T-cell (primary cell): ENCODE measurements at regions not wholly inside any gene's neighbourhood (a gene's known extent, or its start where the extent isn't known, plus 50 kb on each side); places are given as distances from the start of the nearest gene placed in this dataset.

Source experiments
- ATAC-seq, 4 experiments: fragments of 200-7000 bp in 3 of 4; fragments of 150-1000 bp in 1 of 4; cut with Tn5 transposase; replicated peaks in 1 of 4; 1 replicate in 3 of 4; 2 replicates in 1 of 4; pipeline ENCODE4 v1.10.0; 2021; ENCODE audit warnings: moderate library complexity in 3 of 4, mild to moderate bottlenecking in 2 of 4, moderate number of reproducible peaks in 1 of 4
- CTCF ChIA-PET, 2 donors: fragments of 300-600 bp; sonication (Branson Sonifier 250); formaldehyde crosslinking; loops; one replicate each; lab custom pipeline; 2022; ENCODE audit warnings: antibody characterized with exemption in 2 of 2; lab: Charles Lee
- POLR2A ChIA-PET, 2 donors: fragments of 300-600 bp; sonication (Branson Sonifier 250); formaldehyde crosslinking; loops; one replicate each; lab custom pipeline; 2022; ENCODE audit warnings: antibody characterized with exemption in 2 of 2; lab: Charles Lee
- DNase-seq, 35 experiments: peaks; one replicate each; pipeline versions ENCODE4 v3.0.0 to v3.0.0-alpha.2; 2013 to 2023
- H3K27ac ChIP-seq: one replicate; pipeline ENCODE4 v1.5.1; 2013; ENCODE audit warnings: low read length
- H3K27me3 ChIP-seq, 2 experiments: replicated peaks in 1 of 2; 1 replicate in 1 of 2; 2 replicates in 1 of 2; pipeline versions ENCODE4 v1.6.1 to v1.7.0; 2013; ENCODE audit warnings: low read length in 1 of 2, mixed read lengths in 1 of 2; ENCODE audit not compliant: control insufficient read depth in 2 of 2, insufficient read depth in 2 of 2; ENCODE audit errors: extremely low read depth in 1 of 2
- H3K36me3 ChIP-seq, 2 donors: 1 replicate in 1 of 2; 2 replicates in 1 of 2; pipeline versions ENCODE4 v1.6.1 to v1.7.0; 2013; ENCODE audit warnings: low read length in 1 of 2; ENCODE audit not compliant: control insufficient read depth in 2 of 2, insufficient read depth in 1 of 2; ENCODE audit errors: extremely low read depth in 1 of 2
- H3K4me1 ChIP-seq, 2 experiments: 1 replicate in 1 of 2; 2 replicates in 1 of 2; pipeline versions ENCODE4 v1.6.1 to v1.7.0; 2013; ENCODE audit warnings: low read length in 2 of 2, mixed read lengths in 1 of 2; ENCODE audit not compliant: insufficient read depth in 2 of 2, control insufficient read depth in 1 of 2; ENCODE audit errors: extremely low read depth in 1 of 2
- H3K4me3 ChIP-seq, 2 donors: 1 replicate in 1 of 2; 2 replicates in 1 of 2; pipeline versions ENCODE4 v1.5.1 to v1.7.0; 2013; ENCODE audit warnings: mild to moderate bottlenecking in 2 of 2, low read length in 1 of 2, moderate library complexity in 1 of 2; ENCODE audit not compliant: control insufficient read depth in 1 of 2; ENCODE audit errors: extremely low read depth in 1 of 2
- H3K9me3 ChIP-seq: 2 replicates; pipeline ENCODE4 v1.7.0; 2013
- H3K27ac Mint-ChIP-seq, 2 donors: one replicate each; pipeline ENCODE4 v1.8.0; 2020 to 2021; ENCODE audit warnings: mild to moderate bottlenecking in 2 of 2, mixed read lengths in 2 of 2
- H3K27me3 Mint-ChIP-seq, 2 donors: one replicate each; pipeline ENCODE4 v1.8.0; 2021 to 2022; ENCODE audit warnings: mixed read lengths in 2 of 2
- H3K36me3 Mint-ChIP-seq: one replicate; pipeline ENCODE4 v1.8.0; 2021; ENCODE audit warnings: mixed read lengths
- H3K4me1 Mint-ChIP-seq, 3 donors: one replicate each; pipeline ENCODE4 v1.8.0; 2020 to 2022; ENCODE audit warnings: mixed read lengths in 3 of 3, mild to moderate bottlenecking in 1 of 3
- H3K4me3 Mint-ChIP-seq, 3 donors: one replicate each; pipeline ENCODE4 v1.8.0; 2020 to 2022; ENCODE audit warnings: mild to moderate bottlenecking in 3 of 3, mixed read lengths in 3 of 3, moderate library complexity in 3 of 3
- H3K9me3 Mint-ChIP-seq, 3 donors: one replicate each; pipeline ENCODE4 v1.8.0; 2020 to 2022; ENCODE audit warnings: mixed read lengths in 3 of 3
- WGBS: methylation state at CpG from one replicate; pipeline ENCODE4 v1.1.5; 2013; ENCODE audit warnings: missing lambda C conversion rate; ENCODE audit not compliant: insufficient coverage; 5-methylcytosine and 5-hydroxymethylcytosine counted together

- peaks cover 0 to 3% (median 0%) of the 10 kb centered on the region in 3 donors for H3K9me3 Mint-ChIP-seq
- H3K4me1 ChIP-seq: peaks cover 31 to 37% of the 10 kb centered on the region in 2 experiments
- peaks cover 77 to 78% (median 78%) of the 10 kb centered on the region in 3 donors for H3K4me1 Mint-ChIP-seq
- ChIA-PET POLR2A (no interaction called here), CTCF (interaction anchor here in 1 of 2 donors (0.7 kb wide), 1 partner anchor 111 kb away, joined by 3 read pairs; no protein-coding TSS in a partner anchor)
- H3K36me3 ChIP-seq: peaks cover 0 to 14% of the 10 kb centered on the region in 2 donors
- no peak overlapping the region for H3K4me3 ChIP-seq
- H3K27ac Mint-ChIP-seq: peak overlapping the region in 1 of 2 donors; percentile 53
- ATAC-seq: no peak
- no peak overlapping the region for H3K27ac ChIP-seq
- H3K36me3 Mint-ChIP-seq: peaks cover 46% of the 10 kb centered on the region
- no peaks in the 10 kb centered on the region for H3K27me3 Mint-ChIP-seq
- 90% methylated on average over 9 of the region's 12 CpGs for WGBS
- DNase-seq: no peak
- no peaks in the 10 kb centered on the region for H3K27me3 ChIP-seq
- no peak overlapping the region for H3K4me3 Mint-ChIP-seq
- no peaks in the 10 kb centered on the region for H3K9me3 ChIP-seq
Measured at GRCh38 chr14:89609500-89610100, 192.6 kb upstream of the FOXN3 start.

GRCh38 chr14:89607453-89607852 is 190.4 kb upstream of the FOXN3 start:
- Mint-ChIP-seq H3K36me3 (peaks cover 56% of the 10 kb centered on the region), H3K4me3 (no peak overlapping the region), H3K27ac (no peak overlapping the region), H3K9me3 (peaks cover 0 to 3% (median 0%) of the 10 kb centered on the region in 3 donors), H3K4me1 (peaks cover 74 to 79% (median 78%) of the 10 kb centered on the region in 3 donors), H3K27me3 (no peaks in the 10 kb centered on the region)
- ChIA-PET CTCF (no interaction called here), POLR2A (interaction anchor here in 1 of 2 donors (0.7 kb wide), 1 partner anchor 62 kb away, joined by 4 read pairs; no protein-coding TSS in a partner anchor)
- Histone ChIP-seq H3K27me3 (no peaks in the 10 kb centered on the region), H3K9me3 (no peaks in the 10 kb centered on the region), H3K4me3 (no peak overlapping the region), H3K27ac (no peak overlapping the region), H3K4me1 (peaks cover 17 to 21% of the 10 kb centered on the region in 2 experiments), H3K36me3 (peaks cover 0 to 14% of the 10 kb centered on the region in 2 donors)
- 100% methylated on average over 3 of the region's 6 CpGs for WGBS
- no peak for ATAC-seq
- no peak for DNase-seq

GRCh38 chr14:89603938-89604480 is 187.0 kb upstream of the FOXN3 start:
- H3K9me3 Mint-ChIP-seq: peaks cover 4 to 15% (median 9%) of the 10 kb centered on the region in 3 donors
- peaks cover 0 to 6% of the 10 kb centered on the region in 2 donors for H3K36me3 ChIP-seq

GRCh38 chr14:89600950-89601826 is 184.2 kb upstream of the FOXN3 start:
- peaks cover 63% of the 10 kb centered on the region for H3K36me3 Mint-ChIP-seq
- H3K9me3 Mint-ChIP-seq: peaks cover 14 to 29% (median 19%) of the 10 kb centered on the region in 3 donors
- peaks cover 41 to 55% (median 50%) of the 10 kb centered on the region in 3 donors for H3K4me1 Mint-ChIP-seq
- ChIA-PET CTCF (no interaction called here), POLR2A (no interaction called here)
- H3K27ac ChIP-seq: no peak overlapping the region
- H3K4me3 ChIP-seq: no peak overlapping the region
- H3K27ac Mint-ChIP-seq: peak overlapping the region in 1 of 2 donors; percentile 41
- H3K4me3 Mint-ChIP-seq: no peak overlapping the region
- peaks cover 0 to 5% of the 10 kb centered on the region in 2 experiments for H3K4me1 ChIP-seq
- DNase-seq (no peak), ATAC-seq (no peak)
- H3K36me3 ChIP-seq: peaks cover 0 to 3% of the 10 kb centered on the region in 2 donors
- WGBS: 79% methylated on average over 2 of the region's 3 CpGs
- H3K9me3 ChIP-seq: peaks cover 4% of the 10 kb centered on the region
- no peaks in the 10 kb centered on the region for H3K27me3 ChIP-seq
- H3K27me3 Mint-ChIP-seq: no peaks in the 10 kb centered on the region

More at GRCh38 chr14:89603938-89604480, 187.0 kb upstream of the FOXN3 start:
- DNase-seq (no peak), ATAC-seq (no peak)
- Mint-ChIP-seq H3K27me3 (no peaks in the 10 kb centered on the region), H3K27ac (peak overlapping the region; percentile 44 to 58), H3K4me3 (peak overlapping the region; percentile 2 to 33 (median 28)), H3K36me3 (peaks cover 59% of the 10 kb centered on the region), H3K4me1 (peaks cover 46 to 69% (median 66%) of the 10 kb centered on the region in 3 donors)
- no peaks in the 10 kb centered on the region for H3K27me3 ChIP-seq
- no peak overlapping the region for H3K27ac ChIP-seq
- peaks cover 3 to 5% of the 10 kb centered on the region in 2 experiments for H3K4me1 ChIP-seq
- no peak overlapping the region for H3K4me3 ChIP-seq
- POLR2A ChIA-PET: no interaction called here
- CTCF ChIA-PET: interaction anchor here in 1 of 2 donors (1.1 kb wide), 1 partner anchor 11 kb away, joined by 5 read pairs; no protein-coding TSS in a partner anchor
- no CpG with 5 or more reads among the region's 10 CpGs for whole genome bisulfite sequencing
- H3K9me3 ChIP-seq: no peaks in the 10 kb centered on the region

GRCh38 chr14:89600029-89600428 is 183.0 kb upstream of the FOXN3 start:
- H3K9me3 ChIP-seq: peaks cover 4% of the 10 kb centered on the region
- peaks cover 58% of the 10 kb centered on the region for H3K36me3 Mint-ChIP-seq
- CTCF ChIA-PET: no interaction called here
- POLR2A ChIA-PET: interaction anchor here in 1 of 2 donors (0.7 kb wide), 1 partner anchor 48 kb away, joined by 3 read pairs; no protein-coding TSS in a partner anchor
- peak overlapping the region; percentile 38 to 71 for H3K27ac Mint-ChIP-seq
- ATAC-seq (no peak), DNase-seq (no peak)
- no peak overlapping the region for H3K4me3 Mint-ChIP-seq
- H3K27ac ChIP-seq: no peak overlapping the region
- H3K4me3 ChIP-seq: no peak overlapping the region
- no peaks in the 10 kb centered on the region for H3K27me3 Mint-ChIP-seq
- H3K4me1 ChIP-seq: peaks cover 0 to 4% of the 10 kb centered on the region in 2 experiments
- peaks cover 14 to 26% (median 19%) of the 10 kb centered on the region in 3 donors for H3K9me3 Mint-ChIP-seq
- H3K27me3 ChIP-seq: no peaks in the 10 kb centered on the region
- peaks cover 31 to 48% (median 43%) of the 10 kb centered on the region in 3 donors for H3K4me1 Mint-ChIP-seq
- H3K36me3 ChIP-seq: peaks cover 0 to 3% of the 10 kb centered on the region in 2 donors
